GM12878 (cell line): ENCODE measurements at regions not wholly inside any gene's neighbourhood (a gene's known extent, or its start where the extent isn't known, plus 50 kb on each side); places are given as distances from the start of the nearest gene placed in this dataset.

Experiments used
- ATAC-seq: fragments of 200-7000 bp; cut with Tn5 transposase; 3 replicates; pipeline ENCODE4 v1.9.1; 2020; ENCODE audit warnings: mild to moderate bottlenecking, moderate library complexity
- BruUV-seq: library from RNA; stranded (reverse); fragments of 400-500 nt; replicated peaks from 2 replicates; lab custom pipeline; 2021; lab: Mats Ljungman, UMichigan
- CTCF ChIA-PET: fragments of 300-600 bp; sonication (Branson Sonifier 250); formaldehyde crosslinking; extraction: SDS; loops from one replicate; lab custom pipeline; 2021; ENCODE audit warnings: inconsistent platforms; lab: Yijun Ruan, JAX
- POLR2A ChIA-PET: fragments of 350-600 bp; formaldehyde crosslinking; extraction: SDS; loops from one replicate; lab custom pipeline; 2021; ENCODE audit warnings: inconsistent platforms; lab: Charles Lee
- RAD21 ChIA-PET: fragments of 300-600 bp; sonication (Branson Sonifier 250); formaldehyde crosslinking; loops from one replicate; lab custom pipeline; 2023; ENCODE audit warnings: antibody characterized with exemption; ENCODE audit not compliant: unreplicated experiment; lab: Charles Lee
- SMC1A ChIA-PET: fragments of 300-600 bp; sonication (Branson Sonifier 250); formaldehyde crosslinking; loops from one replicate; lab custom pipeline; 2023; ENCODE audit not compliant: unreplicated experiment, uncharacterized antibody; lab: Charles Lee
- DNase-seq: peaks from one replicate; pipeline ENCODE4 v3.0.0-alpha.2; 2011; ENCODE audit warnings: low read depth, low spot score
- FAIRE-seq: peaks from 3 replicates; lab custom pipeline; 2011; peaks lifted over from hg19 to GRCh38; lab: Jason Lieb, UNC
- H2AFZ ChIP-seq: 2 replicates; pipeline ENCODE4 v1.6.0; 2011; ENCODE audit warnings: low read depth, low read length, control low read depth; ENCODE audit not compliant: control insufficient read depth
- H3K27ac ChIP-seq: 2 replicates; pipeline ENCODE4 v1.5.1; 2011; ENCODE audit warnings: control low read depth; ENCODE audit not compliant: control insufficient read depth, insufficient read depth
- H3K27me3 ChIP-seq, 2 experiments: replicated peaks in 1 of 2; 2 replicates each; pipeline versions ENCODE4 v1.6.0 to v1.6.1; 2011; ENCODE audit warnings: low read length in 1 of 2; ENCODE audit not compliant: control insufficient read depth in 2 of 2, insufficient read depth in 2 of 2
- H3K36me3 ChIP-seq, 2 experiments: 2 replicates each; pipeline ENCODE4 v1.5.1; 2011; ENCODE audit warnings: low read length in 1 of 2; ENCODE audit not compliant: control insufficient read depth in 2 of 2, insufficient read depth in 2 of 2
- H3K4me1 ChIP-seq: 2 replicates; pipeline ENCODE4 v1.6.1; 2011; ENCODE audit warnings: mild to moderate bottlenecking, low read length, moderate library complexity, mixed read lengths; ENCODE audit not compliant: control insufficient read depth, insufficient read depth
- H3K4me2 ChIP-seq: 2 replicates; pipeline ENCODE4 v1.6.0; 2011; ENCODE audit warnings: control low read depth; ENCODE audit not compliant: control insufficient read depth, insufficient read depth
- H3K4me3 ChIP-seq: fragments of 200-600 bp; sonication (generic); 2 replicates; pipeline ENCODE4 v1.5.1; 2016
- H3K79me2 ChIP-seq: 2 replicates; pipeline ENCODE4 v1.6.0; 2011; ENCODE audit warnings: low read length; ENCODE audit not compliant: control insufficient read depth, insufficient read depth
- H3K9ac ChIP-seq: 2 replicates; pipeline ENCODE4 v1.8.0; 2011; ENCODE audit warnings: low read length, control low read depth, mixed read lengths; ENCODE audit not compliant: control insufficient read depth, insufficient read depth
- H3K9me3 ChIP-seq: replicated peaks from 3 replicates; pipeline ENCODE4 v1.5.1; 2011; ENCODE audit warnings: mild to moderate bottlenecking, low read length; ENCODE audit not compliant: control insufficient read depth, insufficient read depth
- H4K20me1 ChIP-seq: 2 replicates; pipeline ENCODE4 v1.6.0; 2011; ENCODE audit not compliant: control insufficient read depth, insufficient read depth
- BRCA1 ChIP-seq: IDR thresholded peaks from 2 replicates; pipeline ENCODE4 v1.6.1; 2011; ENCODE audit warnings: low read depth, low read length, improper control_type of control experiment
- IKZF1 ChIP-seq: fragments of 450-650 bp; conservative IDR thresholded peaks from 2 replicates; pipeline ENCODE4 v1.6.1; 2017; ENCODE audit warnings: antibody characterized with exemption, mild to moderate bottlenecking
- IKZF2 ChIP-seq, 2 experiments: fragments of 450-650 bp; IDR thresholded peaks; 2 replicates each; pipeline ENCODE4 v1.6.1; 2017; ENCODE audit warnings: mild to moderate bottlenecking in 2 of 2, moderate library complexity in 2 of 2
- MTA2 ChIP-seq: fragments of 450-650 bp; IDR thresholded peaks from 2 replicates; pipeline ENCODE4 v1.6.1; 2016; ENCODE audit warnings: low read depth, mild to moderate bottlenecking, moderate library complexity
- NFIC ChIP-seq: IDR thresholded peaks from 2 replicates; pipeline ENCODE4 v1.6.1; 2012; ENCODE audit warnings: low read depth, mild to moderate bottlenecking, inconsistent platforms, low read length, moderate library complexity
- POLR2AphosphoS5 ChIP-seq: IDR thresholded peaks from 2 replicates; pipeline ENCODE4 v1.6.1; 2011; ENCODE audit warnings: mild to moderate bottlenecking, low read length, inconsistent platforms
- TCF3 ChIP-seq: IDR thresholded peaks from 2 replicates; pipeline ENCODE4 v1.6.1; 2012; ENCODE audit warnings: low read depth, mild to moderate bottlenecking, low read length, borderline replicate concordance; ENCODE audit not compliant: insufficient read depth
- WGBS: methylation state at CpG from one replicate; pipeline ENCODE4 v1.1.6; 2016; ENCODE audit warnings: low lambda C conversion rate; ENCODE audit not compliant: insufficient replicate concordance, insufficient coverage; ENCODE audit errors: missing lambda C conversion rate; 5-methylcytosine and 5-hydroxymethylcytosine counted together
- in situ Hi-C: fragments of 300-500 bp; cut with MboI; formaldehyde crosslinking; loops from 9 replicates; pipeline ENCODE4 v1.14.3; 2018; ENCODE audit warnings: mixed read lengths
- intact Hi-C: fragments of 100-400 bp; cut with micrococcal nuclease; formaldehyde crosslinking; loops from one replicate; pipeline ENCODE4 v1.14.2; 2022; ENCODE audit not compliant: unreplicated experiment
- TF ChIP-seq, protein P1 (sequence below): fragments of 450-650 bp; formaldehyde crosslinking; IDR thresholded peaks from 2 replicates; pipeline ENCODE4 v1.4.0; 2022; ENCODE audit warnings: mild to moderate bottlenecking, moderate library complexity
- TF ChIP-seq, protein P2 (sequence below), 3 experiments: IDR thresholded peaks in 2 of 3; conservative IDR thresholded peaks in 1 of 3; 2 replicates each; pipeline ENCODE4 v1.5.1; 2011; ENCODE audit warnings: low read depth in 3 of 3, low read length in 3 of 3, mild to moderate bottlenecking in 3 of 3, control low read depth in 2 of 3, moderate library complexity in 2 of 3, inconsistent platforms in 1 of 3, mixed read lengths in 1 of 3; ENCODE audit not compliant: control insufficient read depth in 2 of 3, insufficient read depth in 1 of 3; ENCODE audit errors: extremely low read depth in 1 of 3

- no peaks in the 10 kb centered on the region; the same call in 1 of the 2 replicates for H4K20me1 ChIP-seq
- H3K79me2 ChIP-seq, result no peaks in the 10 kb centered on the region
- intact Hi-C loops (no loop called here), in situ Hi-C loops (no loop called here)
- FAIRE-seq (no peak), DNase-seq (no peak), ATAC-seq (peak; percentile 38; the same call in 2 of the 3 replicates)
- RAD21 ChIA-PET, result interaction anchor here (1.1 kb wide), 1 partner anchor 143 kb away, joined by 3 read pairs; no protein-coding TSS in a partner anchor
- H3K9me3 ChIP-seq, result peaks cover 2% of the 10 kb centered on the region; the same call in 1 of the 3 replicates
- CTCF ChIA-PET, result interaction anchor here (1.3 kb wide), 1 partner anchor 9 kb away, joined by 3 read pairs; no protein-coding TSS in a partner anchor
- no peak overlapping the region for H3K27ac ChIP-seq
- no peak overlapping the region for H3K9ac ChIP-seq
- WGBS, result 28% methylated on average over 4 of the region's 4 CpGs
- H3K4me1 ChIP-seq, result no peaks in the 10 kb centered on the region; the same call in 1 of the 2 replicates
- H3K4me2 ChIP-seq, result no peak overlapping the region
- SMC1A ChIA-PET, result interaction anchor here (0.7 to 2.1 kb wide), 2 partner anchors 9 to 22 kb away, joined by 3 to 5 read pairs; no protein-coding TSS in a partner anchor
- POLR2A ChIA-PET, result no interaction called here
- no peaks in the 10 kb centered on the region for H3K36me3 ChIP-seq
- no peak overlapping the region for H2AFZ ChIP-seq
- TF ChIP-seq IKZF2 (IDR thresholded peaks at IDR 0.05) (no peak), NFIC (no peak), POLR2AphosphoS5 (no peak)
- BruUV-seq, result no TSS peak
- H3K4me3 ChIP-seq, result no peak overlapping the region
- H3K27me3 ChIP-seq, result no peaks in the 10 kb centered on the region
Measured at GRCh38 chr14:55802986-55803872, 223.2 kb downstream of the KTN1 start.

- RAD21 ChIA-PET, result no interaction called here
- 32% methylated on average over 5 of the region's 5 CpGs for WGBS
- in situ Hi-C loops, result no loop called here
- FAIRE-seq, result no peak
- no peaks in the 10 kb centered on the region for H3K79me2 ChIP-seq
- no peaks in the 10 kb centered on the region for H3K27me3 ChIP-seq
- H3K4me3 ChIP-seq, result no peak overlapping the region
- H3K4me1 ChIP-seq, result no peaks in the 10 kb centered on the region; the same call in 1 of the 2 replicates
- POLR2A ChIA-PET, result no interaction called here
- SMC1A ChIA-PET, result interaction anchor here (0.7 to 2.1 kb wide), 2 partner anchors 10 to 22 kb away, joined by 3 to 5 read pairs; no protein-coding TSS in a partner anchor
- H4K20me1 ChIP-seq, result no peaks in the 10 kb centered on the region; the same call in 1 of the 2 replicates
- H3K9me3 ChIP-seq, result peaks cover 2% of the 10 kb centered on the region; the same call in 1 of the 3 replicates
- CTCF ChIA-PET, result no interaction called here
- no peak overlapping the region for H2AFZ ChIP-seq
- no peak overlapping the region for H3K9ac ChIP-seq
- no peak for DNase-seq
- no peak overlapping the region for H3K4me2 ChIP-seq
- BruUV-seq, result no TSS peak
- no peaks in the 10 kb centered on the region for H3K36me3 ChIP-seq
- intact Hi-C loops, result no loop called here
- H3K27ac ChIP-seq, result no peak overlapping the region
- ATAC-seq, result no peak
- TF ChIP-seq, protein P1, sequence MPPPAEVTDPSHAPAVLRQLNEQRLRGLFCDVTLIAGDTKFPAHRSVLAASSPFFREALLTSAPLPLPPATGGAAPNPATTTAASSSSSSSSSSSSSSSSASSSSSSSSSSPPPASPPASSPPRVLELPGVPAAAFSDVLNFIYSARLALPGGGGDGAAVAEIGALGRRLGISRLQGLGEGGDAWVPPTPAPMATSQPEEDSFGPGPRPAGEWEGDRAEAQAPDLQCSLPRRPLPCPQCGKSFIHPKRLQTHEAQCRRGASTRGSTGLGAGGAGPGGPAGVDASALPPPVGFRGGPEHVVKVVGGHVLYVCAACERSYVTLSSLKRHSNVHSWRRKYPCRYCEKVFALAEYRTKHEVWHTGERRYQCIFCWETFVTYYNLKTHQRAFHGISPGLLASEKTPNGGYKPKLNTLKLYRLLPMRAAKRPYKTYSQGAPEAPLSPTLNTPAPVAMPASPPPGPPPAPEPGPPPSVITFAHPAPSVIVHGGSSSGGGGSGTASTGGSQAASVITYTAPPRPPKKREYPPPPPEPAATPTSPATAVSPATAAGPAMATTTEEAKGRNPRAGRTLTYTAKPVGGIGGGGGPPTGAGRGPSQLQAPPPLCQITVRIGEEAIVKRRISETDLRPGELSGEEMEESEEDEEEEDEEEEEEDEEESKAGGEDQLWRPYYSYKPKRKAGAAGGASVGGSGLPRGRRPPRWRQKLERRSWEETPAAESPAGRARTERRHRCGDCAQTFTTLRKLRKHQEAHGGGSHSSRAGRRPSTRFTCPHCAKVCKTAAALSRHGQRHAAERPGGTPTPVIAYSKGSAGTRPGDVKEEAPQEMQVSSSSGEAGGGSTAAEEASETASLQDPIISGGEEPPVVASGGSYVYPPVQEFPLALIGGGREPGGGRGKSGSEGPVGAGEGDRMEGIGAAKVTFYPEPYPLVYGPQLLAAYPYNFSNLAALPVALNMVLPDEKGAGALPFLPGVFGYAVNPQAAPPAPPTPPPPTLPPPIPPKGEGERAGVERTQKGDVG (CRISPR knock-in tag), result no peak
- TF ChIP-seq IKZF1 (no peak), MTA2 (no peak), TCF3 (no peak), BRCA1 (no peak)
- TF ChIP-seq, protein P2, sequence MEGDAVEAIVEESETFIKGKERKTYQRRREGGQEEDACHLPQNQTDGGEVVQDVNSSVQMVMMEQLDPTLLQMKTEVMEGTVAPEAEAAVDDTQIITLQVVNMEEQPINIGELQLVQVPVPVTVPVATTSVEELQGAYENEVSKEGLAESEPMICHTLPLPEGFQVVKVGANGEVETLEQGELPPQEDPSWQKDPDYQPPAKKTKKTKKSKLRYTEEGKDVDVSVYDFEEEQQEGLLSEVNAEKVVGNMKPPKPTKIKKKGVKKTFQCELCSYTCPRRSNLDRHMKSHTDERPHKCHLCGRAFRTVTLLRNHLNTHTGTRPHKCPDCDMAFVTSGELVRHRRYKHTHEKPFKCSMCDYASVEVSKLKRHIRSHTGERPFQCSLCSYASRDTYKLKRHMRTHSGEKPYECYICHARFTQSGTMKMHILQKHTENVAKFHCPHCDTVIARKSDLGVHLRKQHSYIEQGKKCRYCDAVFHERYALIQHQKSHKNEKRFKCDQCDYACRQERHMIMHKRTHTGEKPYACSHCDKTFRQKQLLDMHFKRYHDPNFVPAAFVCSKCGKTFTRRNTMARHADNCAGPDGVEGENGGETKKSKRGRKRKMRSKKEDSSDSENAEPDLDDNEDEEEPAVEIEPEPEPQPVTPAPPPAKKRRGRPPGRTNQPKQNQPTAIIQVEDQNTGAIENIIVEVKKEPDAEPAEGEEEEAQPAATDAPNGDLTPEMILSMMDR (IDR thresholded peaks at IDR 0.05 in 2 of 3, conservative IDR thresholded peaks at IDR 0.05 in 1 of 3; ENCODE audit: control insufficient read depth in 2 of 3, extremely low read depth in 1 of 3, insufficient read depth in 1 of 3, low read depth in 3 of 3, low read length in 3 of 3), result no peak
Measured at GRCh38 chr14:55803873-55804553, 224.0 kb downstream of the KTN1 start.
